Activated CD4-positive, alpha-beta T cell treated with anti-CD3 and anti-CD28 coated beads for 36 hours (primary cell): ENCODE measurements at regions not wholly inside any gene's neighbourhood (a gene's known extent, or its start where the extent isn't known, plus 50 kb on each side); places are given as distances from the start of the nearest gene placed in this dataset.

ENCODE experiments used
- ATAC-seq: fragments of 200-7000 bp; cut with Tn5 transposase; one replicate; pipeline ENCODE4 v1.10.0; 2021; ENCODE audit warnings: mild to moderate bottlenecking, moderate library complexity
- CTCF ChIA-PET: fragments of 350-600 bp; sonication (Branson Sonifier 250); formaldehyde crosslinking; loops from one replicate; lab custom pipeline; 2021; ENCODE audit warnings: antibody characterized with exemption; lab: Charles Lee
- POLR2A ChIA-PET: fragments of 350-600 bp; sonication (Branson Sonifier 250); formaldehyde crosslinking; loops from one replicate; lab custom pipeline; 2021; ENCODE audit warnings: antibody characterized with exemption, inconsistent platforms; lab: Charles Lee
- DNase-seq: peaks from one replicate; pipeline ENCODE4 v3.0.0-alpha.2; 2020
- H3K27ac Mint-ChIP-seq: one replicate; pipeline ENCODE4 v1.8.0; 2021; ENCODE audit warnings: mixed read lengths
- H3K27me3 Mint-ChIP-seq: one replicate; pipeline ENCODE4 v1.8.0; 2021; ENCODE audit warnings: mixed read lengths
- H3K36me3 Mint-ChIP-seq: one replicate; pipeline ENCODE4 v1.8.0; 2021; ENCODE audit warnings: low read depth, mixed read lengths
- H3K4me1 Mint-ChIP-seq: one replicate; pipeline ENCODE4 v1.8.0; 2021; ENCODE audit warnings: mixed read lengths
- H3K4me3 Mint-ChIP-seq: one replicate; pipeline ENCODE4 v1.8.0; 2021; ENCODE audit warnings: mild to moderate bottlenecking, moderate library complexity, mixed read lengths
- H3K9me3 Mint-ChIP-seq: one replicate; pipeline ENCODE4 v1.8.0; 2021; ENCODE audit warnings: low read depth, mixed read lengths
- intact Hi-C, 2 experiments: fragments of 100-400 bp; cut with DNase I in 1 of 2; cut with micrococcal nuclease in 1 of 2; formaldehyde crosslinking; loops; one replicate each; pipeline versions ENCODE4 v1.14.2 to v1.15.1; 2022 to 2024; cut with DNase I, micrococcal nuclease

DNA sequence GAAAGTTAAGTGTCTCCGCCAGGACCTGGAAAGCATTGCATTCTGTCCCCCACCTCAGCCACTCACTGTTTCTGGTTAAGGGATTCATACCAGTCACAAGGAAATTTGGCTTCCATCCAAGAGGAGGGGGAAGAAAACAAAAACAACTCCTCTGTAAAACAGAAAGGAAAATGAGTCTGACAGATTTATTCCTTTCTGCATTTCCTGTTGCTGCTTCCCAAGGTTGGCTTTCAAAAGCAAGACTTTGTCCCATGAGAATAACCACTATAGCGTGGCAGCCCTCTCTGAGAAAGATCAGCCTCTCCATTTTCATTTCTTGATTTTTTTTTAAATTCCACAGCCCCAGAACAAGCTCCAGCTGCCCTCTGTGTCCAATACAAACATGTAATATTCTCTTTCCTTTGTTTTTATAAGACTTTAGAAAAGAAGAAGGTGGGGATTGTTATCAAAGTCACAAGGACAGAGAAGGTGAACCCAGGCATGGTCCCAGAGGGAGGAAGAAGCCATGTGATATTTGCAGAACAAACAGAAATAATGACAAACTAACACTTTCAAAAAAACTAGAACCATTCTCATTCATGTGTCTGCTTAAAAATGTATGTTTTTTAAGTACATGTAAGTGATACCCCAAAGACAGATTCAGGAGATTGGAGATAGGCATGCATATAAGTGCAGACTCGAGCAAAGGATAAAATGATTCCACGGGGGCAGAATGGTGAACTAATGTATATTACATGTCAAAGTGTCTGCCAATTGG lies 90.7 kb upstream of the DCLK2 start:
- no peak overlapping the region for H3K4me3 Mint-ChIP-seq
- H3K27ac Mint-ChIP-seq, result no peak overlapping the region
- DNase-seq (no peak), ATAC-seq (no peak)
- no peaks in the 10 kb centered on the region for H3K36me3 Mint-ChIP-seq
- no peaks in the 10 kb centered on the region for H3K9me3 Mint-ChIP-seq
- intact Hi-C loops, result no loop called here
- ChIA-PET POLR2A (no interaction called here), CTCF (interaction anchor here (0.6 to 1.7 kb wide), 4 partner anchors 21 to 1348 kb away, joined by 3 to 4 read pairs (median 3); no protein-coding TSS in a partner anchor)
- H3K27me3 Mint-ChIP-seq, result no peaks in the 10 kb centered on the region
- peaks cover 16% of the 10 kb centered on the region for H3K4me1 Mint-ChIP-seq

GRCh38 chr4:149988087-149988410 lies 90.2 kb upstream of the DCLK2 start:
- H3K4me3 Mint-ChIP-seq, result no peak overlapping the region
- intact Hi-C loops, result no loop called here
- DNase-seq (no peak), ATAC-seq (no peak)
- ChIA-PET CTCF (interaction anchor here (1.0 to 1.7 kb wide), 3 partner anchors 21 to 256 kb away, joined by 3 to 4 read pairs (median 3); no protein-coding TSS in a partner anchor), POLR2A (interaction anchor here (0.6 kb wide), 1 partner anchor 1090 kb away, joined by 3 read pairs; no protein-coding TSS in a partner anchor)
- H3K36me3 Mint-ChIP-seq, result no peaks in the 10 kb centered on the region
- no peaks in the 10 kb centered on the region for H3K27me3 Mint-ChIP-seq
- H3K9me3 Mint-ChIP-seq, result no peaks in the 10 kb centered on the region
- peaks cover 16% of the 10 kb centered on the region for H3K4me1 Mint-ChIP-seq
- no peak overlapping the region for H3K27ac Mint-ChIP-seq

GRCh38 chr4:149993030-149993429 lies 85.2 kb upstream of the DCLK2 start:
- CTCF ChIA-PET, result interaction anchor here (0.5 kb wide), 1 partner anchor 1156 kb away, joined by 4 read pairs; no protein-coding TSS in a partner anchor
- intact Hi-C loops, result no loop called here
- ATAC-seq, result peak; percentile 24
- DNase-seq, result peak; percentile 10
- H3K4me1 Mint-ChIP-seq, result peaks cover 4% of the 10 kb centered on the region
- H3K4me3 Mint-ChIP-seq, result no peak overlapping the region
- POLR2A ChIA-PET, result no interaction called here
- peaks cover 2% of the 10 kb centered on the region for H3K27me3 Mint-ChIP-seq
- H3K36me3 Mint-ChIP-seq, result no peaks in the 10 kb centered on the region
- no peaks in the 10 kb centered on the region for H3K9me3 Mint-ChIP-seq
- H3K27ac Mint-ChIP-seq, result no peak overlapping the region

DNA sequence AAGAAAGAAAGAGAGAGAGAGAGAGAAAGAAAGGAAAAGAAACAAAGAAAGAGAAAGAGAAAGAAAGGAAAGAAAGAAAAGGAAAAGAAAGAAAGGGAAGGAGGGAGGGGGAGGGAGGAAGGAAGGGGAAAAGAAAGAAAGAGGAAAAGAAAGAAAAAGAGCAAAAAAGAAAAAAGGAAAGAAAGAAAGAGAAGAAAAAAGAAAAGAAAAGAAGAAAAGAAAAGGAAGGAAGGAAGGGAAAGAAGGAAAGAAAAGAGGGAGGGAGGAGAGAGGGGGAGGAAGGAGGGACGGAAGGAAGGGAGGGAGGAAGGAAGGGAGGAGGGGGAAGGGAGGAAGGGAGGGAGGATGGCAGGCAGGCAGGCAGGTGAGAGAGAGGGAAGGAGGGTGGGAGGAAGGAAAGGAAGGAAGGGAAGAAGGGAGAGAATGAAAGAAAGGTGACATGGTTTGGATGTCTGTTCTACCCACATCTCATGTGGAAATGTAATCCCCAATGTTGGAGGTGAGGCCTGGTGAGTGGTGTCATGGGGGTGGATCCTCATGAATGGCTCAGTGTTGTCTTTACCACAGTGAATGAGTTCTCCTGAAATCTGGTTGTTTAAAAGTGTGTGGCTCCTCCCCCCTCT lies 83.0 kb upstream of the DCLK2 start:
- CTCF ChIA-PET, result interaction anchor here (0.6 kb wide), 1 partner anchor 186 kb away, joined by 4 read pairs; no protein-coding TSS in a partner anchor
- H3K27ac Mint-ChIP-seq, result no peak overlapping the region
- no peak for ATAC-seq
- DNase-seq, result no peak
- no peak overlapping the region for H3K4me3 Mint-ChIP-seq
- peaks cover 6% of the 10 kb centered on the region for H3K4me1 Mint-ChIP-seq
- peaks cover 2% of the 10 kb centered on the region for H3K27me3 Mint-ChIP-seq
- POLR2A ChIA-PET, result no interaction called here
- intact Hi-C loops, result loop anchor here in 1 of 2 experiments (5.0 kb wide), 3 partner anchors 212 to 872 kb away; no protein-coding TSS in a partner anchor
- no peaks in the 10 kb centered on the region for H3K36me3 Mint-ChIP-seq
- no peaks in the 10 kb centered on the region for H3K9me3 Mint-ChIP-seq

DNA sequence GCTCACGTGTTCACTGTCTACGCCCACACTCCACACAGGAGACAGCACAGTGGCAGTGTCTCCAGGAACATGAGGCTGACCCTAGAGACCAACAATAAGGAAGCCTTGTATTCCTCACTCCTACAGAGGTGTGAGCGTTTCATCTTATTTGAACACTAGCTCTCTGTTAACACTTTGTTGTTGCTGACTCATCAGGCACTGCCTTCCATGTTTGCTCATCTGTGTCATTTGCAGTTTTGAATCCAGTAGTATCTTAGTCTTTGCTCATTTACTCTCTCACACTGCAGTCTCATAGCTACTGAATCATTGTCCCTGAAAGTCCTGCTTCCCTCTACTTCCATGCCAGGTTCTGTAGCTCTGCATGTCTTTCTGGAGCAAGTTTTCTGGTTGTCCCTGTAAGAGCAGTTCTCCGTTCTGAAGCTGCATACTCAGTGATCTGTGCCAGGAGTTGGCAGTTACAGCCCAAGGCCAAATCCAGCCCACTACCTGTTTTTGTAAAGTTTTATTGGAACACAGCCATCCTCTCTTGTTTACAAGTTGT lies 80.3 kb upstream of the DCLK2 start:
- ChIA-PET CTCF (interaction anchor here (1.0 to 1.2 kb wide), 5 partner anchors 12 to 869 kb away, joined by 3 to 5 read pairs (median 4); no protein-coding TSS in a partner anchor), POLR2A (interaction anchor here (0.6 kb wide), 1 partner anchor 498 kb away, joined by 5 read pairs; no protein-coding TSS in a partner anchor)
- peak; percentile 25 for DNase-seq
- intact Hi-C loops, result loop anchor here in 1 of 2 experiments (5.0 kb wide), 3 partner anchors 209 to 869 kb away; no protein-coding TSS in a partner anchor
- ATAC-seq, result peak; percentile 91
- Mint-ChIP-seq H3K27ac (no peak overlapping the region), H3K9me3 (no peaks in the 10 kb centered on the region), H3K4me1 (peaks cover 6% of the 10 kb centered on the region), H3K36me3 (no peaks in the 10 kb centered on the region), H3K27me3 (peaks cover 6% of the 10 kb centered on the region), H3K4me3 (no peak overlapping the region)

GRCh38 chr4:149999485-150000074 lies 78.7 kb upstream of the DCLK2 start:
- ChIA-PET POLR2A (no interaction called here), CTCF (interaction anchor here (1.0 kb wide), 1 partner anchor 243 kb away, joined by 3 read pairs; no protein-coding TSS in a partner anchor)
- Mint-ChIP-seq H3K4me1 (peaks cover 6% of the 10 kb centered on the region), H3K36me3 (no peaks in the 10 kb centered on the region), H3K9me3 (no peaks in the 10 kb centered on the region), H3K4me3 (no peak overlapping the region), H3K27ac (no peak overlapping the region), H3K27me3 (peaks cover 10% of the 10 kb centered on the region)
- DNase-seq (peak; percentile 15), ATAC-seq (no peak)
- intact Hi-C loops, result loop anchor here in 1 of 2 experiments (5.0 kb wide), 3 partner anchors 208 to 868 kb away; no protein-coding TSS in a partner anchor

DNA sequence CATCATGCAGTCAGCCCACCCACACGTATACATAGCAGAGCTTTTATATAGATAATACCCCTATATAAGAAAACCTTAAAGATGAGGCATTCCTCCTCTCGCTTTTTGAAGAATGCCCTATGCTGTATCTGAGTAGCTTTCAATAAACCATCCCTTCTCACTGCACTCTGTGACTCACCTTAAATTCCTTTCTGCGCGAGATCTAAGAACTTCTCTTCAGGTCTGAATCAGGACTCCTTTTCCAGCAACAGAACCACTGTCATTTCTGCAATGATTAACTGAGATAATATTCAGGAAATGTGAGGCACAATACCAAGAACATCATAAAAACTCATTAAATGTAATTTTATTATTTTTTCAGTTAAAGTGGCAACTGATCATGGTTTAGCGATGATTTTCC lies 76.4 kb upstream of the DCLK2 start:
- Mint-ChIP-seq H3K27ac (no peak overlapping the region), H3K9me3 (no peaks in the 10 kb centered on the region), H3K4me3 (no peak overlapping the region), H3K27me3 (peaks cover 14% of the 10 kb centered on the region), H3K4me1 (peaks cover 6% of the 10 kb centered on the region), H3K36me3 (no peaks in the 10 kb centered on the region)
- intact Hi-C loops, result no loop called here
- POLR2A ChIA-PET, result no interaction called here
- ATAC-seq, result no peak
- DNase-seq, result no peak
- CTCF ChIA-PET, result interaction anchor here (1.0 kb wide), 1 partner anchor 241 kb away, joined by 3 read pairs; no protein-coding TSS in a partner anchor

GRCh38 chr4:150002561-150002960 lies 75.7 kb upstream of the DCLK2 start:
- peaks cover 6% of the 10 kb centered on the region for H3K4me1 Mint-ChIP-seq
- ChIA-PET CTCF (no interaction called here), POLR2A (no interaction called here)
- no peaks in the 10 kb centered on the region for H3K36me3 Mint-ChIP-seq
- peaks cover 17% of the 10 kb centered on the region for H3K27me3 Mint-ChIP-seq
- H3K4me3 Mint-ChIP-seq, result no peak overlapping the region
- no peaks in the 10 kb centered on the region for H3K9me3 Mint-ChIP-seq
- DNase-seq (no peak), ATAC-seq (no peak)
- intact Hi-C loops, result no loop called here
- no peak overlapping the region for H3K27ac Mint-ChIP-seq

- H3K27me3 Mint-ChIP-seq, result peaks cover 22% of the 10 kb centered on the region
- no peaks in the 10 kb centered on the region for H3K4me1 Mint-ChIP-seq
- ChIA-PET CTCF (no interaction called here), POLR2A (no interaction called here)
- no peak for DNase-seq
- no peaks in the 10 kb centered on the region for H3K36me3 Mint-ChIP-seq
- no peaks in the 10 kb centered on the region for H3K9me3 Mint-ChIP-seq
- ATAC-seq, result no peak
- intact Hi-C loops, result no loop called here
- no peak overlapping the region for H3K4me3 Mint-ChIP-seq
- H3K27ac Mint-ChIP-seq, result no peak overlapping the region
Observed at GRCh38 chr4:150004481-150004880, 73.8 kb upstream of the DCLK2 start.

GRCh38 chr4:150005537-150005936 lies 72.7 kb upstream of the DCLK2 start:
- no peak overlapping the region for H3K4me3 Mint-ChIP-seq
- ChIA-PET POLR2A (no interaction called here), CTCF (no interaction called here)
- no peaks in the 10 kb centered on the region for H3K4me1 Mint-ChIP-seq
- DNase-seq, result no peak
- no peak overlapping the region for H3K27ac Mint-ChIP-seq
- intact Hi-C loops, result no loop called here
- peaks cover 22% of the 10 kb centered on the region for H3K27me3 Mint-ChIP-seq
- ATAC-seq, result no peak
- no peaks in the 10 kb centered on the region for H3K36me3 Mint-ChIP-seq
- H3K9me3 Mint-ChIP-seq, result no peaks in the 10 kb centered on the region

- intact Hi-C loops, result no loop called here
- ChIA-PET POLR2A (no interaction called here), CTCF (no interaction called here)
- no peaks in the 10 kb centered on the region for H3K4me1 Mint-ChIP-seq
- no peaks in the 10 kb centered on the region for H3K9me3 Mint-ChIP-seq
- no peak for ATAC-seq
- H3K27ac Mint-ChIP-seq, result no peak overlapping the region
- no peak overlapping the region for H3K4me3 Mint-ChIP-seq
- H3K36me3 Mint-ChIP-seq, result no peaks in the 10 kb centered on the region
- peaks cover 21% of the 10 kb centered on the region for H3K27me3 Mint-ChIP-seq
- no peak for DNase-seq
Observed at GRCh38 chr4:150006197-150006596, 72.0 kb upstream of the DCLK2 start.
